PC-9 (cell line): ENCODE measurements at regions not wholly inside any gene's neighbourhood (a gene's known extent, or its start where the extent isn't known, plus 50 kb on each side); places are given as distances from the start of the nearest gene placed in this dataset.
A peak's percentile ranks its signal among the peaks of the same experiment; 100 is the strongest.
"Not testable (repeated sequence)": the region's sequence is repeated elsewhere in the genome, so short reads cannot be mapped to it uniquely, and the experiment has no call there.

Experiments
- BruUV-seq: library from RNA; stranded (reverse); fragments of 400-500 nt; replicated peaks from 2 replicates; lab custom pipeline; 2021; lab: Mats Ljungman, UMichigan
- CTCF ChIA-PET: fragments of 300-600 bp; sonication (Branson Sonifier 250); formaldehyde crosslinking; loops from one replicate; lab custom pipeline; 2022; ENCODE audit warnings: antibody characterized with exemption; lab: Charles Lee
- POLR2A ChIA-PET: fragments of 300-600 bp; sonication (Branson Sonifier 250); formaldehyde crosslinking; loops from one replicate; lab custom pipeline; 2022; ENCODE audit warnings: antibody characterized with exemption; ENCODE audit not compliant: unreplicated experiment; lab: Charles Lee
- DNase-seq, 2 experiments: peaks; one replicate each; pipeline versions ENCODE4 v3.0.0 to v3.0.0-alpha.2; 2015 to 2022; ENCODE audit warnings: mixed read lengths in 1 of 2
- H2AFZ ChIP-seq: fragments of 200-600 bp; sonication (generic); 2 replicates; pipeline ENCODE4 v1.8.1; 2017; ENCODE audit warnings: antibody characterized with exemption
- H3F3A ChIP-seq: fragments of 200-600 bp; sonication (generic); 2 replicates; pipeline ENCODE4 v1.8.1; 2017; ENCODE audit warnings: antibody characterized with exemption, mild to moderate bottlenecking, low read depth; ENCODE audit not compliant: insufficient read depth
- H3K27ac ChIP-seq: fragments of 200-600 bp; sonication (generic); 2 replicates; pipeline ENCODE4 v1.6.1; 2016; ENCODE audit warnings: mixed run types
- H3K27me3 ChIP-seq: fragments of 200-600 bp; sonication (generic); 2 replicates; pipeline ENCODE4 v1.6.1; 2016; ENCODE audit warnings: low read depth, mixed run types; ENCODE audit not compliant: insufficient read depth
- H3K36me3 ChIP-seq: fragments of 200-600 bp; sonication (generic); 2 replicates; pipeline ENCODE4 v1.6.1; 2016; ENCODE audit warnings: low read depth, mixed run types
- H3K4me1 ChIP-seq: fragments of 200-600 bp; sonication (generic); replicated peaks from 2 replicates; pipeline ENCODE4 v1.6.1; 2016; ENCODE audit warnings: mixed run types; ENCODE audit not compliant: insufficient read depth
- H3K4me2 ChIP-seq: fragments of 200-600 bp; sonication (generic); 2 replicates; pipeline ENCODE4 v1.6.1; 2017; ENCODE audit warnings: mixed run types
- H3K4me3 ChIP-seq: fragments of 200-600 bp; sonication (generic); 2 replicates; pipeline ENCODE4 v1.6.1; 2016; ENCODE audit warnings: mixed run types
- H3K79me2 ChIP-seq: fragments of 200-600 bp; sonication (generic); 2 replicates; pipeline ENCODE4 v1.6.1; 2017; ENCODE audit warnings: low read depth, mixed run types
- H3K9me2 ChIP-seq: fragments of 200-600 bp; sonication (generic); 2 replicates; pipeline ENCODE4 v1.8.1; 2017; ENCODE audit warnings: mild to moderate bottlenecking; ENCODE audit not compliant: insufficient read depth
- H3K9me3 ChIP-seq: fragments of 200-600 bp; sonication (generic); 2 replicates; pipeline ENCODE4 v1.8.1; 2016; ENCODE audit warnings: low read depth; ENCODE audit not compliant: insufficient read depth
- H4K20me1 ChIP-seq: fragments of 200-600 bp; sonication (generic); 2 replicates; pipeline ENCODE4 v1.8.1; 2017; ENCODE audit not compliant: insufficient read depth
- EZH2 ChIP-seq: fragments of 200-600 bp; sonication (generic); IDR thresholded peaks from 2 replicates; pipeline ENCODE4 v1.8.0; 2017; ENCODE audit warnings: antibody characterized with exemption, low read depth
- intact Hi-C: fragments of 100-400 bp; cut with micrococcal nuclease; formaldehyde crosslinking; loops from one replicate; pipeline ENCODE4 v1.10.0; 2022; ENCODE audit not compliant: unreplicated experiment
- TF ChIP-seq, protein P1 (sequence below): fragments of 200-600 bp; sonication (generic); conservative IDR thresholded peaks from 2 replicates; pipeline ENCODE4 v1.6.1; 2017; ENCODE audit warnings: mixed run types, antibody characterized with exemption, mild to moderate bottlenecking, moderate library complexity

DNA sequence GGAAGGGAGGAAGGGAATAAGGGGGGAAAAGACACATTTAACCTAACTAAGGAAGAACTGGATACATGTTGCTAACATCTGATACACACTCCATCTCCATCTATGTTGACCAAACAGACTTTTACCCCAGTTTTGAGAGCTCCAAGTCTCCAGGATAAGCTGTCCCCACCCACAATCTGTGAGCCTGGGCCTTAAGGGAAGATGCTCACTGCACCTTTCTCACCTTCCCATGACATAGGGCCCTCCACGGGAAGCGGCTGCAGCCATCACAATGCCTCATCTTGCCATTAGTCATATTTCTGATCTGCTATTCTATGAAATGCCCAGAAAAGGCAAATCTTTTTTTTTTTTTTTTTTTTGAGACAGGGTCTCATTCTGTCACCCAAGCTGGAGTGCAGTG, 126.6 kb upstream of the SALL4 start:
- H2AFZ ChIP-seq = no peak overlapping the region
- no peaks in the 10 kb centered on the region for H4K20me1 ChIP-seq
- no peaks in the 10 kb centered on the region for H3K9me3 ChIP-seq
- no peak overlapping the region for H3K4me2 ChIP-seq
- no peaks in the 10 kb centered on the region for H3F3A ChIP-seq
- H3K4me1 ChIP-seq = peaks cover 9% of the 10 kb centered on the region
- H3K4me3 ChIP-seq = no peak overlapping the region
- intact Hi-C loops = no loop called here
- ChIA-PET POLR2A (no interaction called here), CTCF (interaction anchor here (0.7 kb wide), 1 partner anchor 11 kb away, joined by 5 read pairs; no protein-coding TSS in a partner anchor)
- no peaks in the 10 kb centered on the region for H3K79me2 ChIP-seq
- TF ChIP-seq, protein P1, sequence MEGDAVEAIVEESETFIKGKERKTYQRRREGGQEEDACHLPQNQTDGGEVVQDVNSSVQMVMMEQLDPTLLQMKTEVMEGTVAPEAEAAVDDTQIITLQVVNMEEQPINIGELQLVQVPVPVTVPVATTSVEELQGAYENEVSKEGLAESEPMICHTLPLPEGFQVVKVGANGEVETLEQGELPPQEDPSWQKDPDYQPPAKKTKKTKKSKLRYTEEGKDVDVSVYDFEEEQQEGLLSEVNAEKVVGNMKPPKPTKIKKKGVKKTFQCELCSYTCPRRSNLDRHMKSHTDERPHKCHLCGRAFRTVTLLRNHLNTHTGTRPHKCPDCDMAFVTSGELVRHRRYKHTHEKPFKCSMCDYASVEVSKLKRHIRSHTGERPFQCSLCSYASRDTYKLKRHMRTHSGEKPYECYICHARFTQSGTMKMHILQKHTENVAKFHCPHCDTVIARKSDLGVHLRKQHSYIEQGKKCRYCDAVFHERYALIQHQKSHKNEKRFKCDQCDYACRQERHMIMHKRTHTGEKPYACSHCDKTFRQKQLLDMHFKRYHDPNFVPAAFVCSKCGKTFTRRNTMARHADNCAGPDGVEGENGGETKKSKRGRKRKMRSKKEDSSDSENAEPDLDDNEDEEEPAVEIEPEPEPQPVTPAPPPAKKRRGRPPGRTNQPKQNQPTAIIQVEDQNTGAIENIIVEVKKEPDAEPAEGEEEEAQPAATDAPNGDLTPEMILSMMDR = no peak
- TF ChIP-seq EZH2 = no peak
- no TSS peak for BruUV-seq
- no peaks in the 10 kb centered on the region for H3K36me3 ChIP-seq
- H3K27ac ChIP-seq = no peak overlapping the region
- H3K9me2 ChIP-seq = no peaks in the 10 kb centered on the region
- H3K27me3 ChIP-seq = no peaks in the 10 kb centered on the region
- DNase-seq = no peak

DNA sequence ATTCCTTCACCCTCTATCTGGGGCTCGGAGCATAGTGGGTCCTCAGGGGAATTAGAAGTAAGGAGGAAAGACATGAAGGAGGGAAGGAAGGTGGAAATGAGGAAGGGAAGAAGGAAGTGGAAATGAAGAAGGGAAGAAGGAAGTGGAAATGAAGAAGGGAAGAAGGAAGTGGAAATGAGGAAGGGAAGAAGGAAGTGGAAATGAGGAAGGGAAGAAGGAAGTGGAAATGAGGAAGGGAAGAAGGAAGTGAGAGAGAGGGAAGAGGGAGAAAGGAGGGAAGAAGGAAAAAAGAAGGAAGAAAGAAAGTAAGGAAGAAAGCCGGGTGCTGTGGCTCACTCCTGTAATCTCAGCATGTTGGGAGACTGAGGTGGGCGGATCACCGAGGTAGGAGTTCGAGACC, 125.6 kb upstream of the SALL4 start:
- H4K20me1 ChIP-seq, H3K27me3 ChIP-seq, BruUV-seq, intact Hi-C loops, H3F3A ChIP-seq, H3K36me3 ChIP-seq, H3K27ac ChIP-seq, H3K9me2 ChIP-seq, DNase-seq, POLR2A ChIA-PET, H3K79me2 ChIP-seq, H2AFZ ChIP-seq, H3K4me3 ChIP-seq, H3K9me3 ChIP-seq, H3K4me2 ChIP-seq: not testable (repeated sequence)
- H3K4me1 ChIP-seq = peaks cover 16% of the 10 kb centered on the region
- CTCF ChIA-PET = interaction anchor here (0.7 kb wide), 1 partner anchor 12 kb away, joined by 5 read pairs; no protein-coding TSS in a partner anchor

DNA sequence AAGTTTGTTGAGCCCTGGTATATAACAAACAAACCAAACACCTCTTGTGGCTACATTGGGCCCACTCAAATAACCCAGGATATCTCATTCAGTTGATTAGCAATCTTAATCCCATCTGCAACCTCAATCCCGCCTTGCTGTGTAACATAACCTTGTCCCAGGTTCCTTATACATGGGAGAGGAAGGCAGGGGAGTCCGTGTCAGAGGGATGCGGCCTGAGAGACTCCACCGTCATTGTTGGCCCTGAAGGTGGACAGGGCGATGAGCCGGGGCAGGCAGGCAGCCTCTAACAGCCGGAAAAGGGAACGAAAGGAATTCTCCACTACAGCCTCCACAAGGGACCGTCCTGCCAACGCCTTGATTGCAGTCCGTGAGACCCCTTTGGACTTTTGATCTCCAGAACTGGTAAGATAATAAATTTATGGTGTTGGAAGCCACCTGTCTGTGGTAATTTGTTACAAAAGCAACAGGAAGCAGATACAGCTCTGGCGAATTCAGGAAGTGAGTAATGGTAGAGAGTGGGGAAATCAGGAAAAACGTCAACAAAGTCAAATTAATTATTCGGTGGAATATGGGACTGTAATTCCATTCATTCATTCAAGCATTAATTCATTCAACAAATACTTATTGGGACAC, 124.5 kb upstream of the SALL4 start:
- H3K4me1 ChIP-seq = peaks cover 16% of the 10 kb centered on the region
- no peak overlapping the region for H2AFZ ChIP-seq
- H3K27ac ChIP-seq = no peak overlapping the region
- CTCF ChIA-PET = no interaction called here
- intact Hi-C loops = no loop called here
- no TSS peak for BruUV-seq
- H3K36me3 ChIP-seq = no peaks in the 10 kb centered on the region
- H4K20me1 ChIP-seq = no peaks in the 10 kb centered on the region
- H3K4me3 ChIP-seq = no peak overlapping the region
- H3K27me3 ChIP-seq = no peaks in the 10 kb centered on the region
- POLR2A ChIA-PET = no interaction called here
- H3K4me2 ChIP-seq = peak overlapping the region; percentile 20; the same call in 1 of the 2 replicates
- no peak for TF ChIP-seq EZH2
- TF ChIP-seq, protein P1 = no peak
- H3K79me2 ChIP-seq = no peaks in the 10 kb centered on the region
- H3K9me3 ChIP-seq = no peaks in the 10 kb centered on the region
- no peaks in the 10 kb centered on the region for H3K9me2 ChIP-seq
- no peaks in the 10 kb centered on the region for H3F3A ChIP-seq
- DNase-seq = peak in 1 of 2 experiments; percentile 42
